ENCODE measurements at regions not wholly inside any gene's neighbourhood (a gene's known extent, or its start where the extent isn't known, plus 50 kb on each side); places are given as distances from the start of the nearest gene placed in this dataset.

- DNase-seq (ENCODE audit: low spot score): no peak
- Mint-ChIP-seq H3K27me3 (ENCODE audit: insufficient read depth) (no peaks in the 10 kb centered on the region), H3K27ac (no peak overlapping the region), H3K4me1 (ENCODE audit: low read depth) (no peaks in the 10 kb centered on the region), H3K4me3 (no peak overlapping the region), H3K36me3 (ENCODE audit: low read depth) (no peaks in the 10 kb centered on the region), H3K9me3 (peaks cover 7% of the 10 kb centered on the region)
- intact Hi-C loops (cut with micrococcal nuclease): no loop called here
Observed at GRCh38 chr20:52534616-52535015, 343.0 kb upstream of the ZFP64 start.

- H3K9me3 Mint-ChIP-seq: peaks cover 7% of the 10 kb centered on the region
- no peak overlapping the region for H3K4me3 Mint-ChIP-seq
- H3K27me3 Mint-ChIP-seq (ENCODE audit: insufficient read depth): no peaks in the 10 kb centered on the region
- H3K4me1 Mint-ChIP-seq (ENCODE audit: low read depth): no peaks in the 10 kb centered on the region
- H3K27ac Mint-ChIP-seq: no peak overlapping the region
- no peaks in the 10 kb centered on the region for H3K36me3 Mint-ChIP-seq (ENCODE audit: low read depth)
- intact Hi-C loops (cut with micrococcal nuclease): no loop called here
- no peak for DNase-seq (ENCODE audit: low spot score)
Observed at GRCh38 chr20:52533401-52533800, 341.8 kb upstream of the ZFP64 start.

GRCh38 chr20:52532674-52533073 lies 341.1 kb upstream of the ZFP64 start:
- DNase-seq (ENCODE audit: low spot score): no peak
- no peaks in the 10 kb centered on the region for H3K36me3 Mint-ChIP-seq (ENCODE audit: low read depth)
- no peaks in the 10 kb centered on the region for H3K4me1 Mint-ChIP-seq (ENCODE audit: low read depth)
- peaks cover 7% of the 10 kb centered on the region for H3K9me3 Mint-ChIP-seq
- H3K4me3 Mint-ChIP-seq: no peak overlapping the region
- no peak overlapping the region for H3K27ac Mint-ChIP-seq
- intact Hi-C loops (cut with micrococcal nuclease): no loop called here
- H3K27me3 Mint-ChIP-seq (ENCODE audit: insufficient read depth): no peaks in the 10 kb centered on the region

- Mint-ChIP-seq H3K9me3 (peaks cover 7% of the 10 kb centered on the region), H3K27ac (no peak overlapping the region), H3K36me3 (ENCODE audit: low read depth) (no peaks in the 10 kb centered on the region), H3K27me3 (ENCODE audit: insufficient read depth) (no peaks in the 10 kb centered on the region), H3K4me3 (no peak overlapping the region), H3K4me1 (ENCODE audit: low read depth) (no peaks in the 10 kb centered on the region)
- no peak for DNase-seq (ENCODE audit: low spot score)
- intact Hi-C loops (cut with micrococcal nuclease): no loop called here
Observed at GRCh38 chr20:52530571-52530970, 339.0 kb upstream of the ZFP64 start.

GRCh38 chr20:52529826-52530225 lies 338.2 kb upstream of the ZFP64 start:
- H3K4me1 Mint-ChIP-seq (ENCODE audit: low read depth): no peaks in the 10 kb centered on the region
- H3K9me3 Mint-ChIP-seq: peaks cover 7% of the 10 kb centered on the region
- H3K36me3 Mint-ChIP-seq (ENCODE audit: low read depth): no peaks in the 10 kb centered on the region
- no peak overlapping the region for H3K4me3 Mint-ChIP-seq
- no peaks in the 10 kb centered on the region for H3K27me3 Mint-ChIP-seq (ENCODE audit: insufficient read depth)
- DNase-seq (ENCODE audit: low spot score): no peak
- H3K27ac Mint-ChIP-seq: no peak overlapping the region
- intact Hi-C loops (cut with micrococcal nuclease): no loop called here

GRCh38 chr20:52524861-52525260 lies 333.3 kb upstream of the ZFP64 start:
- no peak overlapping the region for H3K4me3 Mint-ChIP-seq
- H3K4me1 Mint-ChIP-seq (ENCODE audit: low read depth): no peaks in the 10 kb centered on the region
- no peak overlapping the region for H3K27ac Mint-ChIP-seq
- no peaks in the 10 kb centered on the region for H3K27me3 Mint-ChIP-seq (ENCODE audit: insufficient read depth)
- H3K36me3 Mint-ChIP-seq (ENCODE audit: low read depth): no peaks in the 10 kb centered on the region
- no peak for DNase-seq (ENCODE audit: low spot score)
- intact Hi-C loops (cut with micrococcal nuclease): no loop called here
- H3K9me3 Mint-ChIP-seq: no peaks in the 10 kb centered on the region

GRCh38 chr20:52518735-52519134 lies 327.2 kb upstream of the ZFP64 start:
- Mint-ChIP-seq H3K4me1 (ENCODE audit: low read depth) (no peaks in the 10 kb centered on the region), H3K27me3 (ENCODE audit: insufficient read depth) (no peaks in the 10 kb centered on the region), H3K36me3 (ENCODE audit: low read depth) (no peaks in the 10 kb centered on the region), H3K27ac (no peak overlapping the region), H3K4me3 (no peak overlapping the region), H3K9me3 (peaks cover 5% of the 10 kb centered on the region)
- intact Hi-C loops (cut with micrococcal nuclease): no loop called here
- no peak for DNase-seq (ENCODE audit: low spot score)

- Mint-ChIP-seq H3K4me3 (no peak overlapping the region), H3K27ac (no peak overlapping the region), H3K4me1 (ENCODE audit: low read depth) (no peaks in the 10 kb centered on the region), H3K36me3 (ENCODE audit: low read depth) (no peaks in the 10 kb centered on the region), H3K27me3 (ENCODE audit: insufficient read depth) (no peaks in the 10 kb centered on the region), H3K9me3 (peaks cover 5% of the 10 kb centered on the region)
- intact Hi-C loops (cut with micrococcal nuclease): no loop called here
- DNase-seq (ENCODE audit: low spot score): no peak
Observed at GRCh38 chr20:52515877-52516276, 324.3 kb upstream of the ZFP64 start.

- Mint-ChIP-seq H3K36me3 (ENCODE audit: low read depth) (no peaks in the 10 kb centered on the region), H3K9me3 (peaks cover under 1% of the 10 kb centered on the region), H3K4me3 (no peak overlapping the region), H3K27me3 (ENCODE audit: insufficient read depth) (no peaks in the 10 kb centered on the region), H3K4me1 (ENCODE audit: low read depth) (no peaks in the 10 kb centered on the region), H3K27ac (no peak overlapping the region)
- no peak for DNase-seq (ENCODE audit: low spot score)
- intact Hi-C loops (cut with micrococcal nuclease): no loop called here
Observed at GRCh38 chr20:52500157-52500556, 308.6 kb upstream of the ZFP64 start.

- no peak overlapping the region for H3K4me3 Mint-ChIP-seq
- intact Hi-C loops (cut with micrococcal nuclease): no loop called here
- no peak for DNase-seq (ENCODE audit: low spot score)
- H3K9me3 Mint-ChIP-seq: no peaks in the 10 kb centered on the region
- peaks cover 13% of the 10 kb centered on the region for H3K4me1 Mint-ChIP-seq (ENCODE audit: low read depth)
- no peaks in the 10 kb centered on the region for H3K36me3 Mint-ChIP-seq (ENCODE audit: low read depth)
- no peak overlapping the region for H3K27ac Mint-ChIP-seq
- H3K27me3 Mint-ChIP-seq (ENCODE audit: insufficient read depth): no peaks in the 10 kb centered on the region
Observed at GRCh38 chr20:52497731-52498130, 306.2 kb upstream of the ZFP64 start.

- H3K27ac Mint-ChIP-seq: no peak overlapping the region
- intact Hi-C loops (cut with micrococcal nuclease): no loop called here
- H3K4me1 Mint-ChIP-seq (ENCODE audit: low read depth): peaks cover 13% of the 10 kb centered on the region
- DNase-seq (ENCODE audit: low spot score): no peak
- no peaks in the 10 kb centered on the region for H3K36me3 Mint-ChIP-seq (ENCODE audit: low read depth)
- no peaks in the 10 kb centered on the region for H3K9me3 Mint-ChIP-seq
- no peak overlapping the region for H3K4me3 Mint-ChIP-seq
- H3K27me3 Mint-ChIP-seq (ENCODE audit: insufficient read depth): no peaks in the 10 kb centered on the region
Observed at GRCh38 chr20:52496191-52496590, 304.6 kb upstream of the ZFP64 start.

- DNase-seq (ENCODE audit: low spot score): no peak
- no peaks in the 10 kb centered on the region for H3K36me3 Mint-ChIP-seq (ENCODE audit: low read depth)
- peaks cover 3% of the 10 kb centered on the region for H3K9me3 Mint-ChIP-seq
- H3K27me3 Mint-ChIP-seq (ENCODE audit: insufficient read depth): no peaks in the 10 kb centered on the region
- no peak overlapping the region for H3K4me3 Mint-ChIP-seq
- no peak overlapping the region for H3K27ac Mint-ChIP-seq
- intact Hi-C loops (cut with micrococcal nuclease): no loop called here
- H3K4me1 Mint-ChIP-seq (ENCODE audit: low read depth): peaks cover 13% of the 10 kb centered on the region
Observed at GRCh38 chr20:52494244-52494643, 302.7 kb upstream of the ZFP64 start.

- DNase-seq (ENCODE audit: low spot score): no peak
- Mint-ChIP-seq H3K4me1 (ENCODE audit: low read depth) (peaks cover 13% of the 10 kb centered on the region), H3K4me3 (no peak overlapping the region), H3K27ac (no peak overlapping the region), H3K36me3 (ENCODE audit: low read depth) (no peaks in the 10 kb centered on the region), H3K27me3 (ENCODE audit: insufficient read depth) (no peaks in the 10 kb centered on the region), H3K9me3 (peaks cover 3% of the 10 kb centered on the region)
- intact Hi-C loops (cut with micrococcal nuclease): no loop called here
Observed at GRCh38 chr20:52493171-52493721, 301.7 kb upstream of the ZFP64 start.

- Mint-ChIP-seq H3K4me1 (ENCODE audit: low read depth) (peaks cover 13% of the 10 kb centered on the region), H3K36me3 (ENCODE audit: low read depth) (no peaks in the 10 kb centered on the region), H3K9me3 (peaks cover 3% of the 10 kb centered on the region), H3K27me3 (ENCODE audit: insufficient read depth) (no peaks in the 10 kb centered on the region), H3K27ac (no peak overlapping the region), H3K4me3 (no peak overlapping the region)
- intact Hi-C loops (cut with micrococcal nuclease): no loop called here
- DNase-seq (ENCODE audit: low spot score): no peak
Observed at GRCh38 chr20:52490711-52491430, 299.3 kb upstream of the ZFP64 start.

Measured in activated T-helper 1 cell treated with anti-CD3 and anti-CD28 coated beads, Interleukin-12 subunit alpha, Interleukin-12 subunit beta, Interleukin-2, Interleukin-4 antibody, amounts not matched to agents 30 ng/mL and 10 ng/mL and 1 ng/mL, durations not matched to agents 14 hours and 24 hours and 36 hours (primary cell).